LHCN-M2 (cell line): ENCODE measurements at regions not wholly inside any gene's neighbourhood (a gene's known extent, or its start where the extent isn't known, plus 50 kb on each side); places are given as distances from the start of the nearest gene placed in this dataset.
"Not testable (repeated sequence)": the region's sequence is repeated elsewhere in the genome, so short reads cannot be mapped to it uniquely, and the experiment has no call there.

Experiments used
- DNase-seq: peaks from one replicate; pipeline ENCODE4 v3.0.0-alpha.2; 2012; ENCODE audit warnings: low read depth

- DNase-seq, result no peak
These were observed 99.0 kb upstream of the CPEB2 start for GRCh38 chr4:14903321-14903720.

- peak; percentile 49 for DNase-seq
These were observed 95.5 kb upstream of the CPEB2 start for GRCh38 chr4:14906805-14907204.

GRCh38 chr4:14908635-14909034 lies 93.6 kb upstream of the CPEB2 start:
- DNase-seq, result peak; percentile 37

GRCh38 chr4:14910411-14910810 lies 91.9 kb upstream of the CPEB2 start:
- no peak for DNase-seq

GRCh38 chr4:14912426-14912825 lies 89.9 kb upstream of the CPEB2 start:
- peak; percentile 64 for DNase-seq

- no peak for DNase-seq
These were observed 87.3 kb upstream of the CPEB2 start for GRCh38 chr4:14915018-14915417.

- DNase-seq, result peak; percentile 80
These were observed 85.6 kb upstream of the CPEB2 start for GRCh38 chr4:14916554-14917297.

- no peak for DNase-seq
These were observed 85.0 kb upstream of the CPEB2 start for GRCh38 chr4:14917298-14917633.

GRCh38 chr4:14918336-14918735 lies 83.9 kb upstream of the CPEB2 start:
- no peak for DNase-seq

- DNase-seq, result no peak
These were observed 82.5 kb upstream of the CPEB2 start for GRCh38 chr4:14919785-14920184.

- DNase-seq, result no peak
These were observed 82.0 kb upstream of the CPEB2 start for GRCh38 chr4:14920237-14920636.

- DNase-seq, result no peak
These were observed 81.4 kb upstream of the CPEB2 start for GRCh38 chr4:14920759-14921320.

GRCh38 chr4:14921781-14922180 lies 80.5 kb upstream of the CPEB2 start:
- DNase-seq, result not testable (repeated sequence)

GRCh38 chr4:14924076-14924811 lies 78.0 kb upstream of the CPEB2 start:
- no peak for DNase-seq

- no peak for DNase-seq
These were observed 77.4 kb upstream of the CPEB2 start for GRCh38 chr4:14924812-14925344.

GRCh38 chr4:14925471-14925870 lies 76.8 kb upstream of the CPEB2 start:
- no peak for DNase-seq

- DNase-seq, result no peak
These were observed 75.9 kb upstream of the CPEB2 start for GRCh38 chr4:14926368-14926767.

- DNase-seq, result no peak
These were observed 74.2 kb upstream of the CPEB2 start for GRCh38 chr4:14928035-14928434.

GRCh38 chr4:14929669-14930068 lies 72.6 kb upstream of the CPEB2 start:
- DNase-seq, result no peak

- DNase-seq, result no peak
These were observed 67.4 kb upstream of the CPEB2 start for GRCh38 chr4:14934704-14935390.

GRCh38 chr4:14943749-14944148 lies 58.5 kb upstream of the CPEB2 start:
- DNase-seq, result no peak

GRCh38 chr4:14952352-14952751 lies 49.9 kb upstream of the CPEB2 start:
- DNase-seq, result no peak
